SH-SY5Y (cell line): ENCODE measurements at regions not wholly inside any gene's neighbourhood (a gene's known extent, or its start where the extent isn't known, plus 50 kb on each side); places are given as distances from the start of the nearest gene placed in this dataset.

Experiments used
- GATA2 ChIP-seq: IDR thresholded peaks from 2 replicates; pipeline ENCODE4 v1.6.1; 2011; ENCODE audit warnings: mild to moderate bottlenecking, low read depth, low read length
- GATA3 ChIP-seq: IDR thresholded peaks from 2 replicates; pipeline ENCODE4 v1.6.1; 2011; ENCODE audit warnings: low read depth, mild to moderate bottlenecking, low read length, moderate library complexity

- no peak for TF ChIP-seq GATA2
- TF ChIP-seq GATA3: no peak
Measured at GRCh38 chr11:82355313-82355823, 378.3 kb downstream of the FAM181B start.
